ENCODE measurements at regions not wholly inside any gene's neighbourhood (a gene's known extent, or its start where the extent isn't known, plus 50 kb on each side); places are given as distances from the start of the nearest gene placed in this dataset.

- peak; percentile 37 for DNase-seq (ENCODE audit: low read depth)
- H3K4me3 ChIP-seq (ENCODE audit: low read length): no peak overlapping the region
- TF ChIP-seq CTCF (conservative IDR thresholded peaks at IDR 0.05; ENCODE audit: low read depth, low read length): no peak
These were observed 415.3 kb upstream of the CADM1 start for GRCh38 chr11:115919341-115920091.

- TF ChIP-seq CTCF (conservative IDR thresholded peaks at IDR 0.05; ENCODE audit: low read depth, low read length): no peak
These were observed 414.4 kb upstream of the CADM1 start for GRCh38 chr11:115918576-115918975.

GRCh38 chr11:115916608-115917007 is 412.4 kb upstream of the CADM1 start:
- DNase-seq (ENCODE audit: low read depth): no peak
- H3K4me3 ChIP-seq (ENCODE audit: low read length): no peak overlapping the region
- TF ChIP-seq CTCF (conservative IDR thresholded peaks at IDR 0.05; ENCODE audit: low read depth, low read length): no peak

More at GRCh38 chr11:115918576-115918975, 414.4 kb upstream of the CADM1 start:
- H3K4me3 ChIP-seq (ENCODE audit: low read length): no peak overlapping the region
- no peak for DNase-seq (ENCODE audit: low read depth)

GRCh38 chr11:115912484-115912945 is 408.3 kb upstream of the CADM1 start:
- TF ChIP-seq CTCF (conservative IDR thresholded peaks at IDR 0.05; ENCODE audit: low read depth, low read length): peak; percentile 47

GRCh38 chr11:115911613-115912346 is 407.6 kb upstream of the CADM1 start:
- no peak overlapping the region for H3K4me3 ChIP-seq (ENCODE audit: low read length)
- TF ChIP-seq CTCF (conservative IDR thresholded peaks at IDR 0.05; ENCODE audit: low read depth, low read length): no peak
- DNase-seq (ENCODE audit: low read depth): peak; percentile 68

More at GRCh38 chr11:115912484-115912945, 408.3 kb upstream of the CADM1 start:
- H3K4me3 ChIP-seq (ENCODE audit: low read length): no peak overlapping the region
- DNase-seq (ENCODE audit: low read depth): no peak

GRCh38 chr11:115910379-115910778 is 406.2 kb upstream of the CADM1 start:
- no peak overlapping the region for H3K4me3 ChIP-seq (ENCODE audit: low read length)
- no peak for DNase-seq (ENCODE audit: low read depth)
- TF ChIP-seq CTCF (conservative IDR thresholded peaks at IDR 0.05; ENCODE audit: low read depth, low read length): no peak

Data from retinal pigment epithelial cell (primary cell).